ENCODE measurements at regions not wholly inside any gene's neighbourhood (a gene's known extent, or its start where the extent isn't known, plus 50 kb on each side); places are given as distances from the start of the nearest gene placed in this dataset.
A peak's percentile ranks its signal among the peaks of the same experiment; 100 is the strongest.

GRCh38 chr4:153151535-153152455, 52.4 kb upstream of the TRIM2 start:
- Histone ChIP-seq H3K27me3 (peaks cover 0 to 13% (median 0%) of the 10 kb centered on the region in 11 experiments; a peak in 4 of 22 replicates), H3K4me2 (peak overlapping the region; percentile 87 to 99 (median 95))

DNA sequence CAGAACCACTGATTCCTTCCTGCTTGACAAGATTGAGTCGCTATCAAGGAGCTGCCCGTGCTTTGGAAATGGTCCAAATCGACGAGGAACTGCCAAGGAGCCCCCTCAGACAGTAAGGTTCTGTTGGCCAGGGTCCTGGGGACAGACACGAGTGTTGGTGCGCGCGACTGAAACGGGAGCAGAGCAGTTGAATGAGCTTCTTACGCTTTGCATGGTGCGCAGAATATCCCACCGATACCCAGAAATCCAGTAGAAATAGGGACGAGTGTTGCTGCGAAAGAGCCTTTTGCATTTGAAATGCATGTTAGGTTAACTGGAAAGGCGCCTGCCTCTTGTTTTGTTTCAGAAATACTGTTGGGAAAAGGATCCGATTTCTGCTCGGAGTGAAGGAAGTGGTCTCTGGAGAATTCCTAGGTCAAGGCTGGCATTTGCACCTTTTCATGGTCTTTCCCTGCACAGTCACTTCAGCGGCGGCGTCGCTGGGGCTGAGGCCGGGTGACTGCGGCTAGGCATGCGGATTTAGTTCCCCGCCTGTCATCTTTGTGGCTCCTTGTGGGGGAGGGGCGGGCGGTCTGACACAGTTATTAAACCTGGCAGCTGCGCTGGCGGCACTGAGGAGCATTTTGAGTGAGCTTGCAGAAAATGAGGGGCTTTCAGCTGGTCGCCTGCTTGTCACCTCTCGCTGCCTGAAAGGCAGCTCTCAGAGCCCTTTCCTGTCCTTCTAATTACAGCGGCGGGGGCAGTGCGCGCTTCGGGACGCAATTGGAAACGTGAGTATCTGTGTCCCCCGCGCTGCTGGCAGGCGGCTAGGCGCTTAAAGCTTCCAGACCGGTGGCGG, 51.5 kb upstream of the TRIM2 start:
- Histone ChIP-seq H3K36me3 (no peaks in the 10 kb centered on the region), H3K9me3 (replicated peaks in 1 of 11) (no peaks in the 10 kb centered on the region), H4K20me1 (0 out of 22 replicates have a peak, but pooled peaks cover 0 to 7% (median 0%) of the 10 kb centered on the region in 11 experiments), H3K9ac (peak overlapping the region; percentile 26 to 86 (median 79); a peak in 21 of 22 replicates), H3K4me1 (peaks cover 36 to 66% (median 56%) of the 10 kb centered on the region in 10 experiments), H3K27me3 (peaks cover 0 to 18% (median 0%) of the 10 kb centered on the region in 11 experiments; a peak in 4 of 22 replicates), H3K4me2 (peak overlapping the region; percentile 87 to 99 (median 95)), H3K4me3 (peak overlapping the region; percentile 56 to 74 (median 64)), H3K27ac (peak overlapping the region in 10 of 11 experiments; percentile 45 to 86 (median 82); a peak in 20 of 22 replicates)
- TF ChIP-seq Cebpa-rat (IDR thresholded peaks at IDR 0.05), result no peak

More at GRCh38 chr4:153151535-153152455, 52.4 kb upstream of the TRIM2 start:
- H3K9me3 ChIP-seq (replicated peaks in 1 of 11), result no peaks in the 10 kb centered on the region
- H3K36me3 ChIP-seq, result no peaks in the 10 kb centered on the region
- H4K20me1 ChIP-seq, result 0 out of 22 replicates have a peak, but pooled peaks cover 0 to under 1% (median 0%) of the 10 kb centered on the region in 11 experiments
- peak in 7 of 11 experiments; percentile 51 to 84 (median 67); a peak in 12 of 22 replicates for TF ChIP-seq Cebpa-rat (IDR thresholded peaks at IDR 0.05)
- peak overlapping the region; percentile 56 to 74 (median 64); a peak in 14 of 20 replicates for H3K4me3 ChIP-seq
- peaks cover 36 to 57% (median 51%) of the 10 kb centered on the region in 10 experiments for H3K4me1 ChIP-seq
- peak overlapping the region in 6 of 11 experiments; percentile 18 to 86 (median 83); a peak in 7 of 22 replicates for H3K9ac ChIP-seq
- peak overlapping the region in 10 of 11 experiments; percentile 40 to 86 (median 77); a peak in 19 of 22 replicates for H3K27ac ChIP-seq

GRCh38 chr4:153153339-153153871, 50.8 kb upstream of the TRIM2 start:
- peak overlapping the region; percentile 26 to 86 (median 79); a peak in 21 of 22 replicates for H3K9ac ChIP-seq
- H3K27ac ChIP-seq, result peak overlapping the region in 10 of 11 experiments; percentile 45 to 86 (median 82); a peak in 20 of 22 replicates

DNA sequence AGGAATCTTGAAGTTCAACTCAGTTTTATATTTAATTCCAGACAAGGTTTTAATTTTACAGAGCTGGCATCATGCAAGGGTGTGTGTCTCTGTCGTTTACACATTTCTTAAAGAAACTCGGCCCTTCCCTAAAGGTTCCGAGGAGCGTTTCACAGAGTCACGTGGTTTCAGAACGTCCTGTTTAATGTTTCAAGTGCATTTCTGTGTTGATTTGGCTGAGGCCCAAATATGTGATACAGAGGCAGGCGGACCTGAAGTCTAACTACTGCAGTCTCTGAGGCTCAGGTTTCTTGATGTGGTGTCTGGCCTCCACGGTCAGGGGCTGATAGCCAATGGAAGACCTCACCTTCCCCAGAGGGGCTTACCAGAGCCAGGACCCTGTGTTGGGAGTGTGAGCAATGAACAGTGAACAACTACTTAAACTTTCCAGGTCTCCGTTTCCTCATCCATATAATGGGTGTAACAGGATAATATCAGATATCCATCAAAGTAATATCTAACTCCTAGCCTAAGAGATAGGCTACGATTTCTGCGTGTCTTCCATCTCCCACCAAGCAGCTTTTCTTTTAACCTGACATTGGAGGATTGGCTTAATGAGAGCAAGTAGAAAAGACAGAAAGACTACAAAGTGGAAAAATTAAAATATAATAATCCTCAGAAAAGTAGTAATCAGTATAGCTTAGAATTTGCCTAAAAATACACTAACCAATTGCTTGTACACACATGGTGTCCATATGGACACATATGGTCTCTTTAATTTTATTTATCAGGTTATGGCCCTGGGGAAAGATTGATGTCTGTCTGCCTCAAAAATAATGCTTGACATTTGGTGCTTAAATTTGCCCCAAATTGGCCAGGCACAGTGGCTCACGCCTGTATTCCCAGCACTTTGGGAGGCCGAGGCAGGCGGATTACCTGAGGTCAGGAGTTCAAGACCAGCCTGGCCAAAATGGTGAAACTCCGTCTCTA, 50.0 kb upstream of the TRIM2 start:
- H3K27me3 ChIP-seq, result peaks cover 0 to 20% (median 0%) of the 10 kb centered on the region in 11 experiments; a peak in 4 of 22 replicates
- no peaks in the 10 kb centered on the region for H3K9me3 ChIP-seq (replicated peaks in 1 of 11)
- H3K4me3 ChIP-seq, result peak overlapping the region; percentile 56 to 74 (median 64)
- H3K4me2 ChIP-seq, result peak overlapping the region; percentile 87 to 99 (median 95)
- no peaks in the 10 kb centered on the region for H3K36me3 ChIP-seq
- TF ChIP-seq Cebpa-rat (IDR thresholded peaks at IDR 0.05), result no peak
- H3K9ac ChIP-seq, result peak overlapping the region; percentile 26 to 86 (median 79); a peak in 21 of 22 replicates
- H4K20me1 ChIP-seq, result 0 out of 22 replicates have a peak, but pooled peaks cover 0 to 7% (median 0%) of the 10 kb centered on the region in 11 experiments
- peaks cover 44 to 73% (median 61%) of the 10 kb centered on the region in 10 experiments for H3K4me1 ChIP-seq
- H3K27ac ChIP-seq, result peak overlapping the region in 10 of 11 experiments; percentile 45 to 86 (median 82); a peak in 19 of 22 replicates

More at GRCh38 chr4:153153339-153153871, 50.8 kb upstream of the TRIM2 start:
- Histone ChIP-seq H3K36me3 (no peaks in the 10 kb centered on the region), H3K4me3 (peak overlapping the region; percentile 56 to 74 (median 64)), H4K20me1 (0 out of 22 replicates have a peak, but pooled peaks cover 0 to 7% (median 0%) of the 10 kb centered on the region in 11 experiments), H3K4me1 (peaks cover 36 to 68% (median 56%) of the 10 kb centered on the region in 10 experiments), H3K27me3 (peaks cover 0 to 20% (median 0%) of the 10 kb centered on the region in 11 experiments; a peak in 4 of 22 replicates), H3K9me3 (replicated peaks in 1 of 11) (no peaks in the 10 kb centered on the region), H3K4me2 (peak overlapping the region; percentile 87 to 99 (median 95))
- no peak for TF ChIP-seq Cebpa-rat (IDR thresholded peaks at IDR 0.05)
